ENCODE measurements at regions not wholly inside any gene's neighbourhood (a gene's known extent, or its start where the extent isn't known, plus 50 kb on each side); places are given as distances from the start of the nearest gene placed in this dataset.

DNA sequence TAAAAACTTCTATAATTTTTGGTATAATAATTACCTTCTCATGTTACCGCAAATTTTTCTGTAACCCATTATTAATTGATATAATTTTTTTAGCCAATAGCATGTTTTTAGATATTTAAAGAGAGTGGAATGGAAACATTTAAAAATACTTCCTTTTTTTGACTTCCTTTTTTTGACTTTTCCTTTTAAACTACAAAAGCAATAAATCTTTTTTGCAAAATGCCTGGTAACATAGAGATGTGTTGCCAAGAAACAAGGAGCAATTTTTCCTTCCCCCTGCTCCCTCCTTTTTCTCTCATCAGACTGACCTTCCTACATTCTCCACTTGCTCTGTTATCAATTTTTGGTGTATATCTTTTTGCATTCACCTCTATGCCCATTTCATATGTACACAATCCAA is 666.2 kb downstream of the ADGRL2 start:
- no peaks in the 10 kb centered on the region for H3K36me3 ChIP-seq
- no peaks in the 10 kb centered on the region for H3K27me3 ChIP-seq
- H3K9me3 ChIP-seq = no peaks in the 10 kb centered on the region
- intact Hi-C loops (cut with DNase I) = no loop called here
- 65% methylated on average over 1 of the region's 1 CpG for WGBS (ENCODE audit: insufficient coverage, low coverage, low lambda C conversion rate, missing lambda C conversion rate)
- peaks cover 0 to 18% (median 3%) of the 10 kb centered on the region in 4 donors for H3K4me1 ChIP-seq
- TF ChIP-seq POLR2A (IDR thresholded peaks at IDR 0.05) = no peak
- TF ChIP-seq, protein P1, sequence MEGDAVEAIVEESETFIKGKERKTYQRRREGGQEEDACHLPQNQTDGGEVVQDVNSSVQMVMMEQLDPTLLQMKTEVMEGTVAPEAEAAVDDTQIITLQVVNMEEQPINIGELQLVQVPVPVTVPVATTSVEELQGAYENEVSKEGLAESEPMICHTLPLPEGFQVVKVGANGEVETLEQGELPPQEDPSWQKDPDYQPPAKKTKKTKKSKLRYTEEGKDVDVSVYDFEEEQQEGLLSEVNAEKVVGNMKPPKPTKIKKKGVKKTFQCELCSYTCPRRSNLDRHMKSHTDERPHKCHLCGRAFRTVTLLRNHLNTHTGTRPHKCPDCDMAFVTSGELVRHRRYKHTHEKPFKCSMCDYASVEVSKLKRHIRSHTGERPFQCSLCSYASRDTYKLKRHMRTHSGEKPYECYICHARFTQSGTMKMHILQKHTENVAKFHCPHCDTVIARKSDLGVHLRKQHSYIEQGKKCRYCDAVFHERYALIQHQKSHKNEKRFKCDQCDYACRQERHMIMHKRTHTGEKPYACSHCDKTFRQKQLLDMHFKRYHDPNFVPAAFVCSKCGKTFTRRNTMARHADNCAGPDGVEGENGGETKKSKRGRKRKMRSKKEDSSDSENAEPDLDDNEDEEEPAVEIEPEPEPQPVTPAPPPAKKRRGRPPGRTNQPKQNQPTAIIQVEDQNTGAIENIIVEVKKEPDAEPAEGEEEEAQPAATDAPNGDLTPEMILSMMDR (IDR thresholded peaks at IDR 0.05) = no peak
- ATAC-seq (no peak), DNase-seq (no peak)
- H3K4me3 ChIP-seq = no peak overlapping the region
- no peak overlapping the region for H3K27ac ChIP-seq

- Histone ChIP-seq H3K27ac (no peak overlapping the region), H3K36me3 (no peaks in the 10 kb centered on the region), H3K4me1 (peaks cover 0 to 18% (median 3%) of the 10 kb centered on the region in 4 donors), H3K9me3 (no peaks in the 10 kb centered on the region), H3K27me3 (no peaks in the 10 kb centered on the region), H3K4me3 (no peak overlapping the region)
- ATAC-seq = no peak
- TF ChIP-seq, protein P1 (IDR thresholded peaks at IDR 0.05) = no peak
- intact Hi-C loops (cut with DNase I) = no loop called here
- DNase-seq = no peak
Observed at GRCh38 chr1:82466416-82466815, 665.7 kb downstream of the ADGRL2 start.

DNA sequence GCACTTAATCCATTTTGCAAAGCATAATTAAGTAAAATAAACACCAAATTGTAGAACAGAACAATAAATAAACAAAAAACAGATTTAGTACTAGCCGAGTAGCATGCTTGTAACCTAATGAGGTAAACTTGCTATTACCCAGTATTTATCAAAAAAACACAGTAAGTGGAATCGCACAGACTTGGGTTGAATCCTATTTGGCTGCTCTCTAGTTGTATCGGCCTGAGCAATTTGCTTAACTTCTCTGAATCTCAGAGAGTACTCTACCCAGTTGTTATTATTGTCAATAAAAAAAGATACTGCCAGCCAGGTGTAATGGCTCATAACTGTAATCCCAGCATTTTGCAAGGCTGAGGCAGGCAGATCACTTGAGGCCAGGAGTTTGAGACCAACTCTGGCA is 664.3 kb downstream of the ADGRL2 start:
- TF ChIP-seq, protein P1 (IDR thresholded peaks at IDR 0.05) = no peak
- TF ChIP-seq POLR2A (IDR thresholded peaks at IDR 0.05) = no peak
- 24% methylated on average over 3 of the region's 3 CpGs for WGBS (ENCODE audit: insufficient coverage, low coverage, low lambda C conversion rate, missing lambda C conversion rate)
- Histone ChIP-seq H3K4me3 (no peak overlapping the region), H3K4me1 (peaks cover 0 to 18% (median 3%) of the 10 kb centered on the region in 4 donors), H3K9me3 (no peaks in the 10 kb centered on the region), H3K36me3 (no peaks in the 10 kb centered on the region), H3K27me3 (no peaks in the 10 kb centered on the region), H3K27ac (peak overlapping the region in 2 of 3 donors; percentile 49 to 72)
- DNase-seq (no peak), ATAC-seq (peak; percentile 62 to 76 (median 68))
- intact Hi-C loops (cut with DNase I) = no loop called here

DNA sequence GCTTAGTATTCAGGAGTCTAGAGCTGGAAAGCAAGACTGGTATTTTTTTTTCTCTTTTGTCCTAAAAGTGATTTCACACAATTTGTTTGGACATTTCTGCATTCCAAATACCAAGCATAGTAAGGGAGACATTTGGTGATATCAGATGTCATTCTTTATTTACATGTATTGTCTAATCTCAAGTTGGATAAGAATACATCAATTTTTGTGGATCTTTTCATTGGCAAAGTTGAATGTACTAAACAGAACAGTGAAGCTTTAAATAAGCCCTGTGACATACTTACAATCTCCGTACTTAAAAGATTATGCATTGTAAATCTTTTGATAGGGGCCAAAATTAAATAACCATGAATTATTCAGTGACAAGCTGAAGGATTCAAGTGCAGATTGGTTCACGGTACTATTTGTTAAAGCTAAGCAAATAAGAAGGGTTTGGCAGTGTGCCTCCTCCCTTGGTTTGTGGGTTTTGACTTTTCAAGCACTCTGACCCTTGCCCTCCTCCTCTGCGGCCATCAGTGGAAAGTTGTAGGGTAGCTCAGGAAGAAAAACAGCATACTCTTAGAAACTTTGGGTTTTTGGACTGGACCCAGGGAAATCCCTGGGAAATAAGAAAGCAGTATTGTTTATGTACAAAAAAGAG is 663.7 kb downstream of the ADGRL2 start:
- no peaks in the 10 kb centered on the region for H3K9me3 ChIP-seq
- DNase-seq (peak; percentile 61 to 91 (median 78)), ATAC-seq (peak; percentile 98 to 100 (median 99))
- intact Hi-C loops (cut with DNase I) = no loop called here
- WGBS (ENCODE audit: insufficient coverage, low coverage, low lambda C conversion rate, missing lambda C conversion rate) = 18% methylated on average over 3 of the region's 3 CpGs
- peak overlapping the region in 2 of 3 donors; percentile 49 to 72 for H3K27ac ChIP-seq
- no peaks in the 10 kb centered on the region for H3K36me3 ChIP-seq
- H3K4me3 ChIP-seq = no peak overlapping the region
- H3K4me1 ChIP-seq = peaks cover 0 to 18% (median 3%) of the 10 kb centered on the region in 4 donors
- no peak for TF ChIP-seq POLR2A (IDR thresholded peaks at IDR 0.05)
- TF ChIP-seq, protein P1 (IDR thresholded peaks at IDR 0.05) = no peak
- H3K27me3 ChIP-seq = no peaks in the 10 kb centered on the region

Measured in right lobe of liver (tissue), 6 donors.